ENCODE measurements at regions not wholly inside any gene's neighbourhood (a gene's known extent, or its start where the extent isn't known, plus 50 kb on each side); places are given as distances from the start of the nearest gene placed in this dataset.

DNA sequence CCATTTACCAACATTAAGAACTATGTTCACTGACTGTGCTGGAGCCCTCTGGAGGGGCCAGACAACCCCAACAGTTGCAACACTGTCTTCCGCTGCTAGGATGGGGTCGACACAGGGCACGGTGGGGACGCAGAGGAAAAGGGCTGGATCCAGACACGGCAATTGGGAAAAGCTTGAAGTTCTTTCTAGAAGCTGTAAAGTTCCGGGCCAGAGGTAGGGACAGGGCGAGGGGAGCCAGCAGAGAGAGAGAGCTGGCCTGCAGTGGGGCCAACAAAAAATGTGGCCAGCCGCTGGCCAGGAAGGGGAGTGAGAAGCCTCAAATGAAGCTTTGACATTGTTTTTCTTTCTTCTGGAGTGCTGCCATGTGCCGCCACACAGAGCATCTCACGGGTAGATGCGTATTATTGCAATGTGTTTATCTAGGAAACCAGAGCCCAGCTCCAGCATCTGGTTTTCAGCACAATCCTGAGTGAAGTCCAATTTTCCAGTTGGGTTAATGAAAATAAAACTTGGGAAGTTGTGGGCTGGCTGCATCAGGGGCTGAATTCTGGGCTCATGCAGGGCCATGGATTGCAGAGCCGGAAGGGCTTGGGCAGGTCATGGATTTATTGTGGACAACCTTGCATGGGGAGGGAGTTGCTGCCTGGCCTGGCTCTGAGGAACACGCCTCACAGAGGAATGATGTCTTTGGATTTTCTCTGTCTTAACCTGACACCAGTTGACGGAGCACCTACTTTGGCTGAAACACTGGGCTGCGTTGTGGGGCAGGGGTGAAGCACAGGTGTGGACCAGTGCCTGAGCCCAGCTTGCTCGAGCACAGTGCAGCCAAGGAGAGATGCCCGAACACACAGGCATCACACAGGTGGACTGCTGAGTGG lies 67.6 kb upstream of the AMPD3 start (continued):
- TF ChIP-seq BHLHE40 (IDR thresholded peaks at IDR 0.05; ENCODE audit: low read depth, low read length) (peak; percentile 92), MXI1 (IDR thresholded peaks at IDR 0.05; ENCODE audit: borderline replicate concordance, low read depth, low read length) (peak; percentile 82; the same call in 1 of the 2 replicates)

- Histone ChIP-seq H4K91ac (ENCODE audit: insufficient read depth, low read depth, low read length) (peak overlapping the region; percentile 80), H3K4me3 (ENCODE audit: insufficient read depth, low read depth, low read length) (no peak overlapping the region), H3K56ac (ENCODE audit: extremely low read depth, insufficient read depth, low read length) (peak overlapping the region; percentile 14; the same call in 1 of the 2 replicates), H3K4me1 (ENCODE audit: control insufficient read depth, insufficient read depth, low read length) (peaks cover 36% of the 10 kb centered on the region), H3K14ac (replicated peaks; ENCODE audit: low read depth, low read length) (peak overlapping the region; percentile 40), H2AK5ac (ENCODE audit: low read depth, low read length) (peak overlapping the region; percentile 92; the same call in 1 of the 2 replicates), H4K8ac (ENCODE audit: low read depth in 2 of 2, low read length in 2 of 2) (peak overlapping the region in 1 of 2 experiments; percentile 51; a peak in 1 of 4 replicates), H3K9ac (ENCODE audit: low read depth, low read length) (no peak overlapping the region; the same call in 1 of the 2 replicates), H4K5ac (ENCODE audit: low read depth, low read length) (peak overlapping the region; percentile 71), H3K23ac (ENCODE audit: low read depth, low read length) (peak overlapping the region; percentile 25; the same call in 1 of the 2 replicates), H3K4ac (ENCODE audit: low read depth, low read length) (peak overlapping the region; percentile 73), H3K9me3 (ENCODE audit: control insufficient read depth, insufficient read depth, low read length) (no peaks in the 10 kb centered on the region), H3K36me3 (ENCODE audit: control insufficient read depth, insufficient read depth, low read length) (no peaks in the 10 kb centered on the region), H3K79me1 (ENCODE audit: low read depth in 1 of 2, low read length in 2 of 2) (0 out of 4 replicates have a peak, but pooled peaks cover 0 to 5% of the 10 kb centered on the region in 2 experiments), H2AK9ac (replicated peaks; ENCODE audit: low read depth, low read length, poor library complexity) (no peak overlapping the region), H3K27me3 (ENCODE audit: control insufficient read depth, insufficient read depth, low read length) (no peaks in the 10 kb centered on the region), H3K4me2 (ENCODE audit: low read depth, low read length) (no peak overlapping the region), H3K9me1 (ENCODE audit: insufficient read depth, low read length) (peaks cover 29% of the 10 kb centered on the region), H4K20me1 (ENCODE audit: insufficient read depth, low read length) (no peaks in the 10 kb centered on the region), H2BK20ac (ENCODE audit: low read depth, low read length) (peak overlapping the region; percentile 86), H2BK120ac (ENCODE audit: low read depth, low read length) (peak overlapping the region; percentile 87), H3K27ac (ENCODE audit: insufficient read depth, low read length) (peak overlapping the region; percentile 86; the same call in 1 of the 2 replicates), H2BK15ac (ENCODE audit: low read depth, low read length) (peak overlapping the region; percentile 62; the same call in 2 of the 3 replicates), H2BK5ac (ENCODE audit: low read depth, low read length, poor library complexity, severe bottlenecking) (no peak overlapping the region), H2AFZ (replicated peaks; ENCODE audit: low read length, poor library complexity) (no peak overlapping the region), H3K18ac (ENCODE audit: low read depth, low read length) (peak overlapping the region; percentile 81)
- intact Hi-C loops (cut with micrococcal nuclease) (no loop called here), dilution Hi-C loops (cut with HindIII; ENCODE audit: low sequenced_read_pairs, unreplicated experiment) (no loop called here), in situ Hi-C loops (cut with MboI; ENCODE audit: low sequenced_read_pairs) (no loop called here)
- TF ChIP-seq ELK1 (IDR thresholded peaks at IDR 0.05; ENCODE audit: borderline replicate concordance, low read depth, low read length) = no peak
- TF ChIP-seq RFX5 (IDR thresholded peaks at IDR 0.05; ENCODE audit: low read depth, low read length) = no peak
- TF ChIP-seq POLR2A (IDR thresholded peaks at IDR 0.05; ENCODE audit: low read depth, low read length) = no peak
- TF ChIP-seq MAZ (IDR thresholded peaks at IDR 0.05; ENCODE audit: borderline replicate concordance, low read depth, low read length) = no peak
- TF ChIP-seq MAFK (IDR thresholded peaks at IDR 0.05; ENCODE audit: low read depth, low read length) = no peak
- TF ChIP-seq MXI1 (IDR thresholded peaks at IDR 0.05; ENCODE audit: borderline replicate concordance, low read depth, low read length) = no peak
- no peak for TF ChIP-seq RAD21 (IDR thresholded peaks at IDR 0.05; ENCODE audit: low read length)
- no peak for TF ChIP-seq USF2 (IDR thresholded peaks at IDR 0.05; ENCODE audit: low read depth, low read length)
- no peak for TF ChIP-seq CEBPB (IDR thresholded peaks at IDR 0.05; ENCODE audit: low read depth, low read length)
- TF ChIP-seq RCOR1 (IDR thresholded peaks at IDR 0.05; ENCODE audit: insufficient replicate concordance, low read length) = no peak
- TF ChIP-seq SMC3 (IDR thresholded peaks at IDR 0.05; ENCODE audit: low read depth, low read length) = no peak
- POLR2A ChIA-PET (ENCODE audit: unreplicated experiment) = no interaction called here
- no peak for ATAC-seq (ENCODE audit: low read depth)
- no TSS peak for BruUV-seq (replicated peaks)
- DNase-seq = no peak
- 88% methylated on average over 4 of the region's 5 CpGs; no CpG with 5 or more reads in 1 of the 2 experiments for WGBS, 2 experiments (ENCODE audit: extremely low coverage in 2 of 2, insufficient read length in 1 of 2)
- CTCF ChIA-PET = no interaction called here
Measured at GRCh38 chr11:10388101-10388500, 67.0 kb upstream of the AMPD3 start.

Measured in IMR-90 (cell line).